IMR-90 (cell line): ENCODE measurements at regions not wholly inside any gene's neighbourhood (a gene's known extent, or its start where the extent isn't known, plus 50 kb on each side); places are given as distances from the start of the nearest gene placed in this dataset.

Experiments
- ATAC-seq: fragments of 200-7000 bp; cut with Tn5 transposase; 2 replicates; pipeline ENCODE4 v1.9.1; 2020; ENCODE audit warnings: low read depth, mild to moderate bottlenecking, moderate library complexity
- BruUV-seq: library from RNA; stranded (reverse); fragments of 400-500 nt; replicated peaks from 2 replicates; lab custom pipeline; 2021; lab: Mats Ljungman, UMichigan
- CTCF ChIA-PET: fragments of 300-600 bp; formaldehyde crosslinking; extraction: SDS; loops from one replicate; lab custom pipeline; 2021; ENCODE audit warnings: antibody characterized with exemption; lab: Yijun Ruan, JAX
- POLR2A ChIA-PET: fragments of 300-600 bp; sonication (Branson Sonifier 250); formaldehyde crosslinking; loops from one replicate; lab custom pipeline; 2022; ENCODE audit warnings: antibody characterized with exemption; ENCODE audit not compliant: unreplicated experiment; lab: Charles Lee
- DNase-seq: peaks from one replicate; pipeline ENCODE4 v3.0.0; 2013
- H2AFZ ChIP-seq: replicated peaks from 2 replicates; pipeline ENCODE3; 2013; ENCODE audit warnings: low read length, mild to moderate bottlenecking; ENCODE audit not compliant: poor library complexity
- H2AK5ac ChIP-seq: 2 replicates; pipeline ENCODE4 v1.6.1; 2013; ENCODE audit warnings: low read depth, low read length, inconsistent platforms
- H2AK9ac ChIP-seq: replicated peaks from 2 replicates; pipeline ENCODE3; 2013; ENCODE audit warnings: mild to moderate bottlenecking, low read depth, low read length, moderate library complexity; ENCODE audit not compliant: poor library complexity
- H2BK120ac ChIP-seq: 2 replicates; pipeline ENCODE4 v1.6.1; 2013; ENCODE audit warnings: low read depth, low read length, inconsistent platforms
- H2BK15ac ChIP-seq: 3 replicates; pipeline ENCODE4 v1.6.1; 2013; ENCODE audit warnings: low read depth, low read length, inconsistent platforms
- H2BK20ac ChIP-seq: 2 replicates; pipeline ENCODE4 v1.6.1; 2013; ENCODE audit warnings: low read depth, mild to moderate bottlenecking, inconsistent platforms, low read length, moderate library complexity
- H2BK5ac ChIP-seq: 2 replicates; pipeline ENCODE4 v1.6.1; 2013; ENCODE audit warnings: mild to moderate bottlenecking, low read depth, low read length, inconsistent platforms; ENCODE audit not compliant: poor library complexity, severe bottlenecking
- H3K14ac ChIP-seq: replicated peaks from 2 replicates; pipeline ENCODE4 v1.6.1; 2013; ENCODE audit warnings: low read depth, low read length, inconsistent platforms
- H3K18ac ChIP-seq: 2 replicates; pipeline ENCODE4 v1.6.1; 2013; ENCODE audit warnings: low read depth, low read length, control low read depth
- H3K23ac ChIP-seq: 2 replicates; pipeline ENCODE4 v1.6.1; 2013; ENCODE audit warnings: low read depth, low read length, inconsistent platforms
- H3K27ac ChIP-seq: 2 replicates; pipeline ENCODE4 v1.5.1; 2013; ENCODE audit warnings: mild to moderate bottlenecking, control low read depth, low read length; ENCODE audit not compliant: insufficient read depth
- H3K27me3 ChIP-seq: 2 replicates; pipeline ENCODE4 v1.6.1; 2013; ENCODE audit warnings: low read length; ENCODE audit not compliant: control insufficient read depth, insufficient read depth
- H3K36me3 ChIP-seq: 2 replicates; pipeline ENCODE4 v1.6.1; 2013; ENCODE audit warnings: low read length, mixed read lengths; ENCODE audit not compliant: control insufficient read depth, insufficient read depth
- H3K4ac ChIP-seq: 2 replicates; pipeline ENCODE4 v1.6.1; 2013; ENCODE audit warnings: low read depth, low read length, inconsistent platforms
- H3K4me1 ChIP-seq: 2 replicates; pipeline ENCODE4 v1.6.1; 2013; ENCODE audit warnings: low read length, mixed read lengths; ENCODE audit not compliant: control insufficient read depth, insufficient read depth
- H3K4me2 ChIP-seq: 2 replicates; pipeline ENCODE4 v1.6.1; 2013; ENCODE audit warnings: low read depth, mild to moderate bottlenecking, control low read depth, low read length, moderate library complexity
- H3K4me3 ChIP-seq: 2 replicates; pipeline ENCODE4 v1.5.1; 2013; ENCODE audit warnings: low read depth, mild to moderate bottlenecking, control low read depth, low read length, moderate library complexity; ENCODE audit not compliant: insufficient read depth
- H3K56ac ChIP-seq: 2 replicates; pipeline ENCODE4 v1.6.1; 2013; ENCODE audit warnings: low read length, inconsistent platforms; ENCODE audit not compliant: insufficient read depth; ENCODE audit errors: extremely low read depth
- H3K79me1 ChIP-seq, 2 experiments: 2 replicates each; pipeline ENCODE4 v1.6.1; 2013; ENCODE audit warnings: low read length in 2 of 2, inconsistent platforms in 1 of 2, low read depth in 1 of 2
- H3K9ac ChIP-seq: 2 replicates; pipeline ENCODE4 v1.6.1; 2013; ENCODE audit warnings: low read depth, low read length, control low read depth
- H3K9me1 ChIP-seq: 2 replicates; pipeline ENCODE4 v1.6.1; 2013; ENCODE audit warnings: low read length, inconsistent platforms; ENCODE audit not compliant: insufficient read depth
- H3K9me3 ChIP-seq: 2 replicates; pipeline ENCODE4 v1.6.1; 2013; ENCODE audit warnings: low read length; ENCODE audit not compliant: control insufficient read depth, insufficient read depth
- H4K20me1 ChIP-seq: 2 replicates; pipeline ENCODE4 v1.6.1; 2013; ENCODE audit warnings: low read length, inconsistent platforms; ENCODE audit not compliant: insufficient read depth
- H4K5ac ChIP-seq: 2 replicates; pipeline ENCODE4 v1.6.1; 2013; ENCODE audit warnings: mild to moderate bottlenecking, low read depth, low read length, control low read depth
- H4K8ac ChIP-seq, 2 experiments: 2 replicates each; pipeline ENCODE4 v1.6.1; 2013; ENCODE audit warnings: low read depth in 2 of 2, low read length in 2 of 2, control low read depth in 1 of 2, inconsistent platforms in 1 of 2
- H4K91ac ChIP-seq: 2 replicates; pipeline ENCODE4 v1.6.1; 2013; ENCODE audit warnings: low read depth, low read length, inconsistent platforms; ENCODE audit not compliant: insufficient read depth
- BHLHE40 ChIP-seq: fragments of 150-350 bp; IDR thresholded peaks from 2 replicates; pipeline ENCODE4 v1.6.1; 2016; ENCODE audit warnings: mild to moderate bottlenecking, low read depth, low read length
- CEBPB ChIP-seq: IDR thresholded peaks from 2 replicates; pipeline ENCODE4 v1.6.1; 2012; ENCODE audit warnings: low read depth, low read length, improper control_type of control experiment
- CTCF ChIP-seq: conservative IDR thresholded peaks from 2 replicates; pipeline ENCODE4 v1.5.1; 2012; ENCODE audit warnings: mild to moderate bottlenecking, low read depth, low read length, improper control_type of control experiment
- FOS ChIP-seq: fragments of 150-350 bp; IDR thresholded peaks from 2 replicates; pipeline ENCODE4 v1.6.1; 2016; ENCODE audit warnings: low read depth, low read length
- MAFK ChIP-seq: IDR thresholded peaks from 2 replicates; pipeline ENCODE4 v1.6.1; 2012; ENCODE audit warnings: low read depth, low read length, improper control_type of control experiment
- MAZ ChIP-seq: IDR thresholded peaks from 2 replicates; pipeline ENCODE4 v1.6.1; 2012; ENCODE audit warnings: low read depth, mild to moderate bottlenecking, low read length, improper control_type of control experiment, moderate library complexity, borderline replicate concordance
- MXI1 ChIP-seq: IDR thresholded peaks from 2 replicates; pipeline ENCODE4 v1.6.1; 2012; ENCODE audit warnings: low read depth, mild to moderate bottlenecking, low read length, moderate library complexity, borderline replicate concordance
- NFE2L2 ChIP-seq: fragments of 150-350 bp; IDR thresholded peaks from 2 replicates; pipeline ENCODE4 v1.6.1; 2016; ENCODE audit warnings: low read depth, mild to moderate bottlenecking, low read length
- POLR2A ChIP-seq: IDR thresholded peaks from 2 replicates; pipeline ENCODE4 v1.6.1; 2012; ENCODE audit warnings: mild to moderate bottlenecking, low read depth, low read length
- RAD21 ChIP-seq: IDR thresholded peaks from 2 replicates; pipeline ENCODE4 v1.6.1; 2012; ENCODE audit warnings: low read length, improper control_type of control experiment
- RCOR1 ChIP-seq: IDR thresholded peaks from 2 replicates; pipeline ENCODE4 v1.6.1; 2012; ENCODE audit warnings: mild to moderate bottlenecking, low read length, improper control_type of control experiment; ENCODE audit not compliant: insufficient replicate concordance
- RFX5 ChIP-seq: IDR thresholded peaks from 2 replicates; pipeline ENCODE4 v1.8.0; 2012; ENCODE audit warnings: low read depth, mild to moderate bottlenecking, low read length, moderate library complexity
- SMC3 ChIP-seq: fragments of 150-350 bp; IDR thresholded peaks from 2 replicates; pipeline ENCODE4 v1.6.1; 2016; ENCODE audit warnings: low read depth, mild to moderate bottlenecking, antibody characterized with exemption, low read length, moderate library complexity
- USF2 ChIP-seq: fragments of 150-350 bp; IDR thresholded peaks from 2 replicates; pipeline ENCODE4 v1.6.1; 2017; ENCODE audit warnings: mild to moderate bottlenecking, antibody characterized with exemption, low read length, low read depth
- WGBS, 2 experiments: methylation state at CpG; one replicate each; pipeline versions ENCODE4 v1.1.5 to v1.1.7; 2013; ENCODE audit warnings: missing lambda C conversion rate in 2 of 2; ENCODE audit not compliant: insufficient read length in 1 of 2; ENCODE audit errors: extremely low coverage in 2 of 2; 5-methylcytosine and 5-hydroxymethylcytosine counted together
- dilution Hi-C: fragments of 300-500 bp; cut with HindIII; formaldehyde crosslinking; loops from one replicate; pipeline ENCODE4 v1.14.3; 2018; ENCODE audit warnings: low sequenced_read_pairs; ENCODE audit not compliant: unreplicated experiment
- in situ Hi-C: fragments of 300-500 bp; cut with MboI; formaldehyde crosslinking; loops from 3 replicates; pipeline ENCODE4 v1.14.3; 2019; ENCODE audit warnings: low sequenced_read_pairs, inconsistent platforms, mixed read lengths
- intact Hi-C: fragments of 100-400 bp; cut with micrococcal nuclease; formaldehyde crosslinking; loops from 2 replicates; pipeline ENCODE4 v1.10.0; 2022
- TF ChIP-seq, protein P1 (sequence below): fragments of 150-350 bp; IDR thresholded peaks from 2 replicates; pipeline ENCODE4 v1.6.1; 2016; ENCODE audit warnings: low read depth, mild to moderate bottlenecking, low read length, moderate library complexity, borderline replicate concordance

- CTCF ChIA-PET, result interaction anchor here (0.5 kb wide), 1 partner anchor 42 kb away, joined by 3 read pairs; no protein-coding TSS in a partner anchor
- no TSS peak for BruUV-seq
- no peak overlapping the region for H3K4ac ChIP-seq
- no peak for TF ChIP-seq BHLHE40
- TF ChIP-seq MAFK, result no peak
- no peak for TF ChIP-seq POLR2A
- no peak for TF ChIP-seq RAD21
- no peak for TF ChIP-seq RCOR1
- no peak for TF ChIP-seq SMC3
- no peak for TF ChIP-seq CTCF
- TF ChIP-seq, protein P1, sequence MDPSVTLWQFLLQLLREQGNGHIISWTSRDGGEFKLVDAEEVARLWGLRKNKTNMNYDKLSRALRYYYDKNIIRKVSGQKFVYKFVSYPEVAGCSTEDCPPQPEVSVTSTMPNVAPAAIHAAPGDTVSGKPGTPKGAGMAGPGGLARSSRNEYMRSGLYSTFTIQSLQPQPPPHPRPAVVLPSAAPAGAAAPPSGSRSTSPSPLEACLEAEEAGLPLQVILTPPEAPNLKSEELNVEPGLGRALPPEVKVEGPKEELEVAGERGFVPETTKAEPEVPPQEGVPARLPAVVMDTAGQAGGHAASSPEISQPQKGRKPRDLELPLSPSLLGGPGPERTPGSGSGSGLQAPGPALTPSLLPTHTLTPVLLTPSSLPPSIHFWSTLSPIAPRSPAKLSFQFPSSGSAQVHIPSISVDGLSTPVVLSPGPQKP, result no peak
- TF ChIP-seq USF2, result no peak
- TF ChIP-seq MXI1, result no peak
- TF ChIP-seq NFE2L2, result no peak
- no peak for TF ChIP-seq FOS
- TF ChIP-seq CEBPB, result no peak
- TF ChIP-seq RFX5, result no peak
- no peak for TF ChIP-seq MAZ
Observed at GRCh38 chr13:59480396-59481259, 683.1 kb downstream of the DIAPH3 start.

More at GRCh38 chr13:59480396-59481259, 683.1 kb downstream of the DIAPH3 start:
- POLR2A ChIA-PET, result no interaction called here
- in situ Hi-C loops, result no loop called here
- no peak overlapping the region for H2AK9ac ChIP-seq
- H2AFZ ChIP-seq, result no peak overlapping the region
- no peak overlapping the region for H2BK120ac ChIP-seq
- H4K20me1 ChIP-seq, result no peaks in the 10 kb centered on the region
- no peak overlapping the region for H4K91ac ChIP-seq
- no peak overlapping the region for H2AK5ac ChIP-seq
- WGBS, 2 experiments, result 100% methylated on average over 1 of the region's 7 CpGs; no CpG with 5 or more reads in 1 of the 2 experiments
- H3K27me3 ChIP-seq, result no peaks in the 10 kb centered on the region
- no peak overlapping the region for H2BK5ac ChIP-seq
- ATAC-seq (no peak), DNase-seq (no peak)
- intact Hi-C loops, result no loop called here
- no peak overlapping the region for H3K18ac ChIP-seq
- no peak overlapping the region for H3K14ac ChIP-seq
- H2BK15ac ChIP-seq, result no peak overlapping the region
- no peaks in the 10 kb centered on the region for H3K9me3 ChIP-seq
- H4K5ac ChIP-seq, result no peak overlapping the region
- no peaks in the 10 kb centered on the region for H3K79me1 ChIP-seq
- H3K9ac ChIP-seq, result no peak overlapping the region
- no peak overlapping the region for H2BK20ac ChIP-seq
- no peak overlapping the region for H3K27ac ChIP-seq
- no peak overlapping the region for H4K8ac ChIP-seq
- no peaks in the 10 kb centered on the region for H3K4me1 ChIP-seq
- H3K9me1 ChIP-seq, result no peaks in the 10 kb centered on the region
- no peak overlapping the region for H3K56ac ChIP-seq
- H3K23ac ChIP-seq, result no peak overlapping the region
- H3K4me3 ChIP-seq, result no peak overlapping the region
- dilution Hi-C loops, result no loop called here
- H3K4me2 ChIP-seq, result no peak overlapping the region
- no peaks in the 10 kb centered on the region for H3K36me3 ChIP-seq
